Activated CD4-positive, alpha-beta memory T cell treated with anti-CD3 and anti-CD28 coated beads, Interleukin-2, amount 10 ng/mL, durations not matched to agents 7 days and 5 days (primary cell): ENCODE measurements at regions not wholly inside any gene's neighbourhood (a gene's known extent, or its start where the extent isn't known, plus 50 kb on each side); places are given as distances from the start of the nearest gene placed in this dataset.

Source experiments
- CTCF ChIA-PET: fragments of 350-600 bp; sonication (Branson Sonifier 250); formaldehyde crosslinking; loops from one replicate; lab custom pipeline; 2021; ENCODE audit warnings: antibody characterized with exemption, inconsistent platforms; lab: Charles Lee
- POLR2A ChIA-PET: fragments of 350-600 bp; sonication (Branson Sonifier 250); formaldehyde crosslinking; loops from one replicate; lab custom pipeline; 2021; ENCODE audit warnings: antibody characterized with exemption; lab: Charles Lee
- DNase-seq: peaks from one replicate; pipeline ENCODE4 v3.0.0-alpha.2; 2020
- H3K27ac Mint-ChIP-seq: one replicate; pipeline ENCODE4 v1.8.0; 2021; ENCODE audit warnings: mild to moderate bottlenecking, mixed read lengths
- H3K27me3 Mint-ChIP-seq: one replicate; pipeline ENCODE4 v1.8.0; 2021; ENCODE audit warnings: mixed read lengths
- H3K36me3 Mint-ChIP-seq: one replicate; pipeline ENCODE4 v1.8.0; 2021; ENCODE audit warnings: low read depth, mixed read lengths
- H3K4me1 Mint-ChIP-seq: one replicate; pipeline ENCODE4 v1.8.0; 2021; ENCODE audit warnings: mixed read lengths
- H3K4me3 Mint-ChIP-seq: one replicate; pipeline ENCODE4 v1.8.0; 2021; ENCODE audit warnings: mild to moderate bottlenecking, mixed read lengths
- H3K9me3 Mint-ChIP-seq: one replicate; pipeline ENCODE4 v1.8.0; 2021; ENCODE audit warnings: mixed read lengths

DNA sequence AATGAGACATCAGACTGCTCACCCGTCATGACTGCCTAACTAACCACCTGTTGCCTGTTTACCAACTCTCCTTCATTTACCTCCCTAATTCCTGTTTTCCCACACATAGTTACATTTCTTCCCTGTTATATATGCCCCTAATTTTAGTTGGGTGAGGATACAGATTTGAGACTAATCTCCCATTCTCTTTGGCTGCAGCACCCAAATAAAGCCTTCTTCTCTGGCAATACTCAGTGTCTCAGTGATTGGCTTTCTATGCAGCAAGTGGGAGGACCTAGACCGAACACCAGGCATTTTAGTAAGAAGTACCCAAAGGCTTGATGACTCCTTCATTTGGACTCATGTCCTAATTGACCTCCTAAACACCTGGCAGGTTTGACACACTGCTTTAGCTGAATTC is 147.2 kb downstream of the TRIB2 start:
- Mint-ChIP-seq H3K4me3 (no peak overlapping the region), H3K4me1 (peaks cover 23% of the 10 kb centered on the region), H3K27ac (no peak overlapping the region), H3K27me3 (peaks cover 12% of the 10 kb centered on the region), H3K9me3 (peaks cover 25% of the 10 kb centered on the region), H3K36me3 (peaks cover 22% of the 10 kb centered on the region)
- no peak for DNase-seq
- CTCF ChIA-PET = no interaction called here
- POLR2A ChIA-PET = no interaction called here

DNA sequence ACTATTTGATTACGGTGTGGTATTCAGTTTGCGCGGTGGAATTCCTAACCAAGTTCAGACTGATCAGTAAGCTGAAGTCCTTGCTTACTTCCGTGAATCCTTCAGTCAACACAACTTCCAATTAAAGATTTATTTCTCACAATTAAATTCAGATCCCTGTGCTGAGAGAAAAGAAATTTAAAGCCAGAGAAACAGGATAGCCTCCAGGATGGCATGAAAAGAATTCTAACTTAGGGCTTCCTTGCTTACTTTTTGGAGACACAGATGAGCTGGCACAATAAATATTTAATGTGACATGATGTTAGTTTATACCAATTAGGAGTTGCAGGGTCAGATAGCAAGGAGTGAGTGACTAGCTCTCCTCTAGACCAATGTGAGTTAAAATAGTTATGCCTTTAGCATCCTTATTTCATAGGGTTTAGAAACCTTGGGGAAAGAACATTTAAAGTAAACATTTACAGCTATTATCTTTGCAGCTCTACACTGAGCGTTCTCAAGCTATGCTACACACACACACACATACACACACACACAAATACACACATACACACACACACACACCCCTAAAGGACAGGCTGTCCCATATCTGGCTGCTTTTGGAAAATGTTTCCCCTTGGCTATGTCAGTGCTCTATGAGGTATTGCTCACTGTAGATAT is 151.0 kb downstream of the TRIB2 start:
- DNase-seq = no peak
- ChIA-PET CTCF (interaction anchor here (1.2 kb wide), 1 partner anchor 151 kb away, joined by 3 read pairs; the partner anchor contains the start of gene TRIB2), POLR2A (no interaction called here)
- Mint-ChIP-seq H3K36me3 (peaks cover 20% of the 10 kb centered on the region), H3K27me3 (peaks cover 13% of the 10 kb centered on the region), H3K9me3 (peaks cover 19% of the 10 kb centered on the region), H3K27ac (no peak overlapping the region), H3K4me3 (no peak overlapping the region), H3K4me1 (peaks cover 2% of the 10 kb centered on the region)

DNA sequence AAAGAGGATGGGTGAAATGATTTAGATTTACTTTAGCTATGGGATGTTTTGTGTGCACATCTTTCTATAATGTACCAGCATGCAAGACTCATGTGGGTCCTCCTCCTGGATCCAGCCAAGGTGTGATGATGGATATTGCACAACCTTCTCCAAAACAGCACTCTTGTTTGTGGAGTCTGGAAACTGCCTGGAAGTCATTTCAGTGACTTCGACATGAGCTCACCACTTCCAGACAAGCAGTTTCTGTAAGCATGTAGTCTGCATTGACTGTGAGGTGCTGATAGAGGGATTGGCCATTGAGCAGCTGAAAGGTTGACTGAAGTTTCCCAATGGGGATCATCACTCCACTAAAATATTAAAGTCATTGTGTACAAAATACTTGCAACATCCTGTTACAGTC is 154.0 kb downstream of the TRIB2 start:
- H3K9me3 Mint-ChIP-seq = peaks cover 2% of the 10 kb centered on the region
- no peaks in the 10 kb centered on the region for H3K4me1 Mint-ChIP-seq
- peaks cover 5% of the 10 kb centered on the region for H3K36me3 Mint-ChIP-seq
- H3K27ac Mint-ChIP-seq = no peak overlapping the region
- ChIA-PET POLR2A (no interaction called here), CTCF (no interaction called here)
- H3K4me3 Mint-ChIP-seq = no peak overlapping the region
- DNase-seq = no peak
- peaks cover 10% of the 10 kb centered on the region for H3K27me3 Mint-ChIP-seq

DNA sequence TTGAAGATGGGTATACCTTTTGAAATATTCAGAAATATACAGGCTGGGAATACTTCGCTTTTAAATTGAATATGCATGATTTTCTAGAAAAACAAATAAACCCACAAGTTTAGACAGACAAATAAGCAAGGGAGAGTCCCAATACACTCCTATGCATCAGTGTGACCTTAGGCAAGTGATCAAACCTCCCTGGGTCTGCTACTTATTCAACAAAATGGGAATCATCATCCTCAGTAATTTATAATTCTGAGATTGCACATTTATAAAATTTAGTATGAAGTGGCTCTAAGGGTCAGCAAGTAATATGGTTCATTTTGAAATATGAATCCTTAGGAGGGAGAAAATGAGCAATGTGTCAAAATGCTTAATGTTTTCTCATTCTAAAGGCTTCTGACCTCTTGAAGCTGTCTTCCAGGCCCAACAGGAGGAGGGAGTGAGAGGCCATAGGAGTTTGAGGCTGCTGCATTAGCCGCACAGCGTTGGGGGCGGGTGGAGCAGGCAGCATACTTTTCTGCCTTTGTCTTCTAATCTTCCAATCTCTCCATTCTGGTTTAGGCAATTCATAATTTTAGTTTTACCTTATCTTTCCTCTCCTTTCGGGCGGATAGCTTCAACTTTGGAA is 155.1 kb downstream of the TRIB2 start:
- Mint-ChIP-seq H3K27me3 (peaks cover 8% of the 10 kb centered on the region), H3K4me1 (no peaks in the 10 kb centered on the region), H3K36me3 (no peaks in the 10 kb centered on the region), H3K27ac (no peak overlapping the region), H3K9me3 (no peaks in the 10 kb centered on the region), H3K4me3 (no peak overlapping the region)
- POLR2A ChIA-PET = no interaction called here
- CTCF ChIA-PET = no interaction called here
- no peak for DNase-seq

DNA sequence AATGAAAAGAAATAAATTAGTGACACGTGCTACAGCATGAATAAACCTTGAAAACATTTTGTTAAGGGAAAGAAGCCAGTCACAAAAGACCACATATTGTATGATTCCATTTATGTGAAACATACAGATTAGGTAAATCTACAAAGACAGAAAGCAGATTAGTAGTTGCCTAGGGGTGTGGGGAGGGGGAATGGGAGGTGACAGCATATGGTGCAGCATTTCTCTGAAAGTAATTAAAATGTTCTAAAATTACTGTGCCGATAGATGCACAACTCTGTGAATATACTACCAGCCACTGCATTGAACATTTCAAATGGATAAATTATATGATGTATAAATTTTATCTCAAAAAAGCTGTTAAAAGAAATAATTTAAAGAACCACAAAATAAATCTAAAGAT is 161.0 kb downstream of the TRIB2 start:
- Mint-ChIP-seq H3K27me3 (peaks cover 3% of the 10 kb centered on the region), H3K36me3 (no peaks in the 10 kb centered on the region)

DNA sequence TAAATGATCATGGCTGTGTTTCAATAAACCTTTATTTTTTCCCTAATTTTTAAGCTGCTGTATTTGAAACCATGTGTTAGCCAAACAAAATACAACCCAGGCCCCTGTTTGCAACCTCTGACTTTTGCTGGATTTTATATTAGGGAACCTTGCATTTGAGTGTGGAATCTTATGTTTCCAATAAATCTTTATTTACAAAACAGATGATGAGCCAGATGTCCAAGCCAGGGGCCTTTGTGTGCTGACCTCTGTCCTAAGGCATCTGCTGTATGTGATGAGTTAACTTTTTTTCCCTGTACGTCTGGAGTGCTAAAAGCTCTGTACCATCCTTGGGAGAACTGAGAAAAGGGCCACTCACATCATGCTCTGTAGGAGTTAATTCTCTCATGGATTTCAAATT is 162.9 kb downstream of the TRIB2 start:
- ChIA-PET POLR2A (no interaction called here), CTCF (no interaction called here)
- DNase-seq = no peak
- Mint-ChIP-seq H3K27ac (no peak overlapping the region), H3K27me3 (no peaks in the 10 kb centered on the region), H3K9me3 (no peaks in the 10 kb centered on the region), H3K36me3 (no peaks in the 10 kb centered on the region), H3K4me1 (no peaks in the 10 kb centered on the region), H3K4me3 (no peak overlapping the region)

More for the DNA sequence above, 161.0 kb downstream of the TRIB2 start:
- no peak for DNase-seq
- Mint-ChIP-seq H3K4me3 (no peak overlapping the region), H3K9me3 (no peaks in the 10 kb centered on the region), H3K27ac (no peak overlapping the region), H3K4me1 (no peaks in the 10 kb centered on the region)
- ChIA-PET POLR2A (no interaction called here), CTCF (no interaction called here)

DNA sequence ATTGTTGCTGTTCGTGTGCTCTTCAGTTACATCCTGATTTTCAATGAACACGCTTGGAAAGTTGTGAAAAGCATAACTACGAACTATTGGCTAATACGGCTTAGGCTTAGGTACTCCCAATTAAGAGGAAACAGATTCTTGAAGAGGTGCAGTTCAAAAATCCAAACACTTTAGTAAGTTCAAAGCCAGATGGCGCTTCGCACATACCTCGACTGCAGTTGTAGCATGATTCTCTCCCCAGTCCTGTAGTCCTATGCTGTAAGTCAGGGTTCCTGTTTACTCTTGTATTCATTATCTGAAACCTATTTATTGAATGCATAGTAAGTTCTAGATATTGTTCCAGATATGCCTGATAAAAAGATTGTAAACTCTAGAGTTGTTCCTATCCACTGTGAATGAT is 165.2 kb downstream of the TRIB2 start:
- no peak for DNase-seq
- Mint-ChIP-seq H3K27me3 (no peaks in the 10 kb centered on the region), H3K4me3 (no peak overlapping the region), H3K4me1 (no peaks in the 10 kb centered on the region), H3K27ac (no peak overlapping the region), H3K36me3 (no peaks in the 10 kb centered on the region), H3K9me3 (no peaks in the 10 kb centered on the region)
- ChIA-PET POLR2A (no interaction called here), CTCF (no interaction called here)

DNA sequence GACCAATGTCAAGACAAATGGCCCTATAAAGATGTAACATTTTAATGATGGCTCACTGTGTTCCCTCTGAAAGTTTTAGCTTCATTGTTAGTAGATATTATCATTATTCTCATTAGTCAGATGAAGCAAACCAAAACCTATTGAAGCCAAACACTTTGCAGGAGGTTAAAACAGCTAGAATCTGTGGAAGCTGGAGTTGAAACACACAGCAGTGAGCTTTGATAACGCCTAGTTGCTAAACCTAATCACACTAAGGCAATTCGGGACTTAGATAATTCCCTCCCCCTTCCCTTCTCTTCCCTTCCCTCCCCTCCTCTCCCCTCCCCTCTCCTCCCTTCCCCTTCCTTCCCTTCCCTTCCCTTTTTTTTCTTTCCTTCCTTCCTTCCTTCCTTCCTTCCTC is 165.7 kb downstream of the TRIB2 start:
- no peaks in the 10 kb centered on the region for H3K9me3 Mint-ChIP-seq
- no peaks in the 10 kb centered on the region for H3K4me1 Mint-ChIP-seq
- ChIA-PET CTCF (no interaction called here), POLR2A (no interaction called here)
- no peaks in the 10 kb centered on the region for H3K36me3 Mint-ChIP-seq
- no peak overlapping the region for H3K27ac Mint-ChIP-seq
- no peak for DNase-seq
- H3K27me3 Mint-ChIP-seq = no peaks in the 10 kb centered on the region
- no peak overlapping the region for H3K4me3 Mint-ChIP-seq

DNA sequence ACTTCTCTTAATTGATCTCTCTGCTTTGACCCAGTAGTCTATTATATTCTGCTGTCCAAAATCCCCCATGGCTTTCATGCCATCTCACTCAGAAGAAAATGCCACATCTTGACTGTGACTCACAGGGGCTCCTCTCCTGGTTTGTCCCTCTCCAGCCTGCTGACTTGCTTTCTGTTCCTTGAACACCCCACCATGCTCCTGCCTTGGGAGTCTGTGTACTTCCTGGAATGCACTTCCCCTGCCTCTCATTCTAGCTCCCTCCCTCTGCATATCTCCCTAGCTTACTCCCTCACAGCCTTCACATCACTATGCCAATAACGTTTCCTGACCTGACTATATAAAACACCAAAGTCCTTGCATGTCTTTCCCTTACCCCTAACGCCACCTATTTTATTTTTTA is 167.2 kb downstream of the TRIB2 start:
- POLR2A ChIA-PET = no interaction called here
- no peak overlapping the region for H3K27ac Mint-ChIP-seq
- no peaks in the 10 kb centered on the region for H3K9me3 Mint-ChIP-seq
- H3K36me3 Mint-ChIP-seq = no peaks in the 10 kb centered on the region
- CTCF ChIA-PET = no interaction called here
- DNase-seq = no peak
- no peaks in the 10 kb centered on the region for H3K27me3 Mint-ChIP-seq
- H3K4me1 Mint-ChIP-seq = no peaks in the 10 kb centered on the region
- no peak overlapping the region for H3K4me3 Mint-ChIP-seq

DNA sequence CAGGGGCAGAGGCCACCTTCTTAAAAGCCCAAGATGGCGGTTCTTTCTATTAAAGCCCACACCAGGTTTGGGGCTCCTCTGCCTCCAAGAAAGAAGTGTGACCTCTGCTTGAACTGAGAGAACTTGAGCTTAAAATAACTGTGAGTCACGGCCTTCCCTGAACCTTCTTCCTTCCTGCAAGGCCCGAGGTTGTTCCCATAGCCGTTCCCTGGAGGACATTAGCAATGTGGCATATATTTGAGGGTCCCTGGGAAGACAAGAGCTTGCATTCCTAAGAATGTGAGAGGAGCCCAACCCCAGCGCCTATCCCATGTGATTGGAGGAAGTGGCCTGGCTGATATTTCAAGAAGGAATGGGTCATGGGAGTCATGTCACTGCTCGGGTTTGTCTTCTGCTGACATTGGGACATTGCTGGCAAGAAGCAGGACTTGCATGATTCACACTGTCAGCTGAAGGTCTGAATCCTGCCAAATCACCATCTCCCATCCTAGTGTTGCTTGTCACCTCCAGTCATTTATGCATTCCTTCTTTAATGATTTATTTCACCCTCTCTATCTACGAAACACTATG is 168.1 kb downstream of the TRIB2 start:
- POLR2A ChIA-PET = no interaction called here
- Mint-ChIP-seq H3K27me3 (no peaks in the 10 kb centered on the region), H3K4me1 (no peaks in the 10 kb centered on the region), H3K4me3 (no peak overlapping the region), H3K27ac (no peak overlapping the region), H3K36me3 (no peaks in the 10 kb centered on the region), H3K9me3 (no peaks in the 10 kb centered on the region)
- CTCF ChIA-PET = interaction anchor here (0.8 kb wide), 1 partner anchor 11 kb away, joined by 3 read pairs; no protein-coding TSS in a partner anchor
- no peak for DNase-seq

DNA sequence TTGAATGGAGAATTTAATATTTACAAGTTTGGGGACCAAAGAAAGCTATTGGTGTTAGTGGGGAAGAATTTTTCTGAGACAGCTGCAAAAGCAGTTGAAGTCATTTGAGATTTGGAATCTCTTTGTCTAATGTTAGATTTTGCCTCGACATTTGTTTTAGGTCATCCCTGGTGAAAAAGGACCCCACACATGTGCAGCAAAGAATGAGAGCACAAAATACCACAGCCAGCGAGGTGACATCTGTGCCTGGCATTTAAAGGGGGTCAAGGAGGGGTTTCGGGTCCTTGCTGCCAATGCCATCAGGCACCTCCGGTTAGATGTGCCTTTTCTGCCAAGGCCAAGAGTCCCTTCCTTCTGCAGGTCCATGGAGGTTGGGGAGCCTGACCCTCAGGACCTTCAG is 173.3 kb downstream of the TRIB2 start:
- DNase-seq = no peak
- CTCF ChIA-PET = no interaction called here
- POLR2A ChIA-PET = no interaction called here
- Mint-ChIP-seq H3K9me3 (peaks cover 3% of the 10 kb centered on the region), H3K4me3 (no peak overlapping the region), H3K36me3 (no peaks in the 10 kb centered on the region), H3K27ac (no peak overlapping the region), H3K4me1 (no peaks in the 10 kb centered on the region), H3K27me3 (peaks cover 2% of the 10 kb centered on the region)

DNA sequence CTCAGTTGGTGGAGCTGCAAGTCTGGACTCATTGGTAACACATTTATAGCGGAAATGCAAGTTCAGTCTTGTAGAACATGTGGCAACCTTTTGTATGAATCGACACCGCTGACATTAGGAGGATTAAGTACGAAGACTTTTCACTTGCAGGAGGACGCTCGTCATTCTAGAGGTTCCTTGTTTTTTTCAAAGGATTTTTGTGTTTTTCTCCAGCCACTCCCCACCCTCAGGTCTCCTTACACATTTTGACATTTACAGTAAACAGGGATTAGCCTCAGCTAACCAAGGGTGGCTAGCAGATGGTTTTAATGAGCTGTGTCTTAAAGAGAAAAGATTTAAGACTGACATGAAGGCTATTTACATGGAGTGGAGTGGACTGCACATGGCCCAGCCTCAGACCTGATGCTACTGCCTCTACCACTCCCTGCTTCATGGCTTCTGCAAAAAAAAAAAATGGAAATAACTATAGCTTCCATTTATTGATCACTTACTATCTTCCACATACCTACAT is 173.8 kb downstream of the TRIB2 start:
- no peak for DNase-seq
- H3K36me3 Mint-ChIP-seq = no peaks in the 10 kb centered on the region
- H3K9me3 Mint-ChIP-seq = peaks cover 5% of the 10 kb centered on the region
- no peaks in the 10 kb centered on the region for H3K4me1 Mint-ChIP-seq
- H3K27me3 Mint-ChIP-seq = peaks cover 2% of the 10 kb centered on the region
- ChIA-PET POLR2A (no interaction called here), CTCF (no interaction called here)
- H3K4me3 Mint-ChIP-seq = no peak overlapping the region
- no peak overlapping the region for H3K27ac Mint-ChIP-seq

DNA sequence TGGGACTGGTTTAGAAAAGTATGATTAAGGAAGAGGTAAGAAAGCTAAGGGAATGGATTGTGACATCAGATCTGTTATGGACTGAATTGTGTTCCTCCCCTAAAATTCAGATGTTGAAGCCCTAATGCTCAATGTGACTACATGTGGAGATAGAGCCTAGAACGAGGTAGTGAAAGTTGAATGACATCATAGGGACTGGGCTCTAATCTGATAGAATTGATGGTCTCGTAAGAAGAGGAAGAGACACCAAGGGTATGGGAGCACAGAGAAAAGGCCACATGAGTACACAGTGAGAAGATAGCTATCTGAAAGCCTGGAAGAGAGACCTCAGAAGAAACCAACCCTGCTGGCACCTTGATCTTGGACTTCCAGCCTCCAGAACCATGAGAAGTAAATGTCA is 178.3 kb downstream of the TRIB2 start:
- Mint-ChIP-seq H3K27ac (no peak overlapping the region), H3K36me3 (no peaks in the 10 kb centered on the region), H3K27me3 (peaks cover 2% of the 10 kb centered on the region), H3K4me3 (no peak overlapping the region), H3K9me3 (peaks cover 5% of the 10 kb centered on the region), H3K4me1 (peaks cover 9% of the 10 kb centered on the region)
- no peak for DNase-seq
- ChIA-PET POLR2A (no interaction called here), CTCF (no interaction called here)
